Activated T-cell treated with anti-CD3 and anti-CD28 coated beads, Interleukin-2, amount 50 U/mL, for 24 hours (primary cell): ENCODE measurements at regions not wholly inside any gene's neighbourhood (a gene's known extent, or its start where the extent isn't known, plus 50 kb on each side); places are given as distances from the start of the nearest gene placed in this dataset.
"Not testable (repeated sequence)": the region's sequence is repeated elsewhere in the genome, so short reads cannot be mapped to it uniquely, and the experiment has no call there.

Experiments
- DNase-seq: peaks from one replicate; pipeline ENCODE4 v3.0.0-alpha.2; 2020
- H3K27ac Mint-ChIP-seq: 2 replicates; pipeline ENCODE4 v1.8.0; 2020; ENCODE audit warnings: mild to moderate bottlenecking, mixed read lengths
- H3K27me3 Mint-ChIP-seq: 2 replicates; pipeline ENCODE4 v1.8.0; 2020; ENCODE audit warnings: mixed read lengths
- H3K36me3 Mint-ChIP-seq: 2 replicates; pipeline ENCODE4 v1.8.0; 2020; ENCODE audit warnings: low read depth, mixed read lengths
- H3K4me1 Mint-ChIP-seq: 2 replicates; pipeline ENCODE4 v1.8.0; 2020; ENCODE audit warnings: low read depth, mixed read lengths
- H3K4me3 Mint-ChIP-seq: 2 replicates; pipeline ENCODE4 v1.8.0; 2020; ENCODE audit warnings: mild to moderate bottlenecking, moderate library complexity, mixed read lengths
- H3K9me3 Mint-ChIP-seq: 2 replicates; pipeline ENCODE4 v1.8.0; 2020; ENCODE audit warnings: mixed read lengths

DNA sequence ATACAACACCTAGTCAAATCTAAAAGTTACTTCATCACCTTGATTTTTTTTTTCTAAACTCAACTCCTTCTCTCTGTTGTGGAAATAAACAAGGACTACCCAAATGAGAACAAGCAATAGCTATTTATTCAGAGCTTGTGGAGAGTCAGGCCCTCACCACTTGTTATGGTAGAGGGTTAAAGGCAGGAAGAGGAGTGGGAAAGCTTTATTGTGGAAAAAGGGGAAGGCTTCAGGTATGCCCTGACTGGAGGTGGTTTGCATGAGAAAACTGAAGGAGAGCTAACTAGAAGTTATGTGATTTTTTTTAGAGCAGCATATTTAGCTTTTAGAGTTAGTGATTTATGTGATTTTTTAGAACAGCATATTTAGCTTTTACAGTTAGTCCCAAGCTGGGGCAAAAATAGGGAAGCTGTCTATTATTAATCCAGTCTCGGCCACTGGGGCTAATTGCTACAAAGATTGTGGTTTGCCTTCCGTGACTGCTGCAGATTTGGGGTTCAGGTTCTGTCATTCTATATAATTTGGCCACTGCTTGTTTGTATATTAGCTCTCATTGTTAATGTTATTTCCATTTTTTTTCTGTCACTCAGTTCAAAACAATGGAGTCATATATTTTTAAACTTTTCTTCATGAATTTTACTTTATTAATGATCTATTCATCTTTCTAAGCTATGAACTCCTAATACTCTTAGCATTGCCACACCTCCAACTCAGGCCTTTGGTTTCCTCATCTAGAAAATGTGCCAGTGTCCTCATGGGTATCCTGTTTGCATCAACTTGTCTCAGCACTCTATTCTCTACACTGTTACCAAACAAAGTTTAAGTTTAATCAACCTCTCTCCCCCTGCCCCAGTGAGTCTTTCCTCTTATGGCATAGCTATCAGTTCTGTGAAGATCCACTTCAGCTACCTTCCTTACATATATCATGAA, 713.0 kb downstream of the BRINP3 start:
- H3K9me3 Mint-ChIP-seq = peaks cover 20% of the 10 kb centered on the region
- no peaks in the 10 kb centered on the region for H3K36me3 Mint-ChIP-seq
- H3K27me3 Mint-ChIP-seq = no peaks in the 10 kb centered on the region
- H3K4me3 Mint-ChIP-seq = no peak overlapping the region
- no peaks in the 10 kb centered on the region for H3K4me1 Mint-ChIP-seq
- DNase-seq = no peak
- H3K27ac Mint-ChIP-seq = no peak overlapping the region

DNA sequence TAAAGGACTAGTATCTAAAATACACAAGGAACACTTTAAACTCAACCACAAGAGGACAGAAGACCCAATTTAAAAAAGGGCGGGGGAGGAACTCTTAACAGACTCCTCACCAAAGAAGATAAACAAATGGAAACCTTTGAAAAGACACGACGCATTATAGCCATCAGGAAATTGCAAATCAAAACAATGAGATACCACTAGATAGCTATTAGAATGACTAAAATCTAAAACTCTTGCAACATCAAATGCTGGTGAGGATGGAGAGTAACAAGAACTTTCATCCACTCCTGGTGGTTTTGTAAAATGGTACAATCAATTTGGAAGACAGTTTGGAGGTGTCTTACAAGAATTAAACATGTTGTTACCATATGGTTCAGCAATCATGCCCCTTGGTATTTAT, 708.2 kb downstream of the BRINP3 start:
- Mint-ChIP-seq H3K27ac (no peak overlapping the region), H3K27me3 (no peaks in the 10 kb centered on the region), H3K9me3 (peaks cover 18% of the 10 kb centered on the region), H3K4me3 (no peak overlapping the region), H3K4me1 (no peaks in the 10 kb centered on the region), H3K36me3 (no peaks in the 10 kb centered on the region)
- no peak for DNase-seq

GRCh38 chr1:189774721-189775287, 702.9 kb downstream of the BRINP3 start:
- Mint-ChIP-seq H3K36me3 (no peaks in the 10 kb centered on the region), H3K4me3 (no peak overlapping the region), H3K4me1 (no peaks in the 10 kb centered on the region), H3K27me3 (no peaks in the 10 kb centered on the region), H3K9me3 (peaks cover 25% of the 10 kb centered on the region), H3K27ac (no peak overlapping the region)
- no peak for DNase-seq

DNA sequence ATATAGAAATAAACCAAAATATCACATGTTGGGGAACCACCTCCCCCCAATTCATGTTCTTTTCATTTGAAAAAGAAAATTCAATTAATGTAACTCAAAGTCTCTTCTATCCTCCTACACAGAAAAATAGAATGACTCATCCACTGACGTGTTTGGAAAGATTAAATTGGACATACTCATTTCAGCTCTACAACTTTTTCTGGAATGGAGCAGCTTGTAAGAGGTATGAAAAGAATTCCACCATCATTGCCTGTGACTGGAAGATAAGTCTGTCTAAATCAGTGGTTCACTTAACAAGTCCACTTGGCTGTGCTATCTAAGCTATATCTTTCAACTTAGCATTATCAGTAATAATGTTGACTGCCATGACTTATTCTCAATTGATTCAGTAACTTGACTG, 702.3 kb downstream of the BRINP3 start:
- H3K36me3 Mint-ChIP-seq = no peaks in the 10 kb centered on the region
- H3K27me3 Mint-ChIP-seq = no peaks in the 10 kb centered on the region
- H3K27ac Mint-ChIP-seq = no peak overlapping the region
- H3K4me1 Mint-ChIP-seq = no peaks in the 10 kb centered on the region
- H3K9me3 Mint-ChIP-seq = peaks cover 25% of the 10 kb centered on the region
- no peak for DNase-seq
- no peak overlapping the region for H3K4me3 Mint-ChIP-seq

- peaks cover 27% of the 10 kb centered on the region for H3K9me3 Mint-ChIP-seq
- H3K27me3 Mint-ChIP-seq = no peaks in the 10 kb centered on the region
- H3K27ac Mint-ChIP-seq = no peak overlapping the region
- DNase-seq = no peak
- H3K4me3 Mint-ChIP-seq = no peak overlapping the region
- H3K4me1 Mint-ChIP-seq = no peaks in the 10 kb centered on the region
- no peaks in the 10 kb centered on the region for H3K36me3 Mint-ChIP-seq
Observed at GRCh38 chr1:189779034-189779433, 698.6 kb downstream of the BRINP3 start.

DNA sequence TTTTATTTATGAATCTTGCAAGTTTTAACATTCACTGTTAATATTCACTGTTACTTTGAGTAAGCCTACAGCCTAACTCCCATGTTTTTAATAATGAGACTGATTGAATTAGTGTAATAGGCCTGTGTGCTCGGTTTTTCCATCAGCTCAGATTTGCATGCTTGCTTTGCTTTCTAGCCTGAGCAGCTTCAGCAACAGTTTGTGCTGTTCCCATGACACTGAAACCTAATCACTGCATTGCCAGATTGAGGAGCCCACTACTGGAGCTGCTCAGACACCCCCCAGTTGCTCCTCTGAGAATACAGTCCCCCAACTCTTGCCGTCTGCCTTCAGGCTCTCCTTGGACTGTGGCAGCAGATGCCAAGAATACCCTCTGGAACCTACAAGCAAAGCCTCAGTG, 695.4 kb downstream of the BRINP3 start:
- no peaks in the 10 kb centered on the region for H3K4me1 Mint-ChIP-seq
- H3K36me3 Mint-ChIP-seq = no peaks in the 10 kb centered on the region
- no peak overlapping the region for H3K27ac Mint-ChIP-seq
- peaks cover 16% of the 10 kb centered on the region for H3K9me3 Mint-ChIP-seq
- no peak for DNase-seq
- H3K27me3 Mint-ChIP-seq = no peaks in the 10 kb centered on the region
- no peak overlapping the region for H3K4me3 Mint-ChIP-seq

DNA sequence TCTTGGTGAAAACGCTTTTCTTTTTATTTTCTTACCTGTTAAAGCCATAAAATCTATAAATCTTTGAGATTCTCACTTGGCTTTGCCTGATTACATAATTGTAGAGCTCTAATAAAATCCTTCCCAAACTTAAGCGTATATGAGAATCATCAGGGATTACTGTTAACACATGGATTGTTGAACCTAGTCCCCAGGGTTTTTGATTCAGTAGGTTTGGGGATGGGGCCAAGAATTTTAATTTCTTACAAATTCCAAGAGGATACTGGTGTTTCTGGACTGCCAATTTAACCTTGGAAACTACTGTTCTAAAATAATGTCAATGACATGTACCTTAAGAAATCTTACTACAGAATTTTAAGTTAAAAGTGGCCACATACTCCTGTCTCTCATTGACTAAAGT, 694.2 kb downstream of the BRINP3 start:
- Mint-ChIP-seq H3K9me3 (peaks cover 15% of the 10 kb centered on the region), H3K27me3 (no peaks in the 10 kb centered on the region), H3K4me1 (no peaks in the 10 kb centered on the region), H3K4me3 (no peak overlapping the region), H3K36me3 (no peaks in the 10 kb centered on the region), H3K27ac (no peak overlapping the region)
- no peak for DNase-seq

DNA sequence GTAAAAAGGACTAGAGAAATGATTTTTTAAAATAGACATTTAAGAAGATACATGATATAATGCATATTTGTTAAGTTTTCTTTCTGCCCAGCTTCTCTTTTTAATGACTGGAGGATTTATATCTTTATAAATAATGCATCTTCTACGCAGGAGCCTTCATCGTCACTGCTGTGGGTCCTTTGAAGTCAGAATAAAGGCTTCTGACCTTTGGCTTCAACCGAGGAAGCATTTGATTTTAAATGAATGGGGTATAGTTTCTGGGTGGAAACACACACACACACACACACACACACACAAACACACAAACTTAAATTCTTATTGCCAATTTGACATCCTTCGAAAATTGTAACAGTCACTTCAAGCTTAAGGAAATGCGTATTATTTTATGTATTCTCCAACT, 690.9 kb downstream of the BRINP3 start:
- no peak for DNase-seq
- H3K4me3 Mint-ChIP-seq = no peak overlapping the region
- peaks cover 24% of the 10 kb centered on the region for H3K9me3 Mint-ChIP-seq
- H3K4me1 Mint-ChIP-seq = no peaks in the 10 kb centered on the region
- H3K36me3 Mint-ChIP-seq = no peaks in the 10 kb centered on the region
- H3K27me3 Mint-ChIP-seq = no peaks in the 10 kb centered on the region
- H3K27ac Mint-ChIP-seq = no peak overlapping the region

DNA sequence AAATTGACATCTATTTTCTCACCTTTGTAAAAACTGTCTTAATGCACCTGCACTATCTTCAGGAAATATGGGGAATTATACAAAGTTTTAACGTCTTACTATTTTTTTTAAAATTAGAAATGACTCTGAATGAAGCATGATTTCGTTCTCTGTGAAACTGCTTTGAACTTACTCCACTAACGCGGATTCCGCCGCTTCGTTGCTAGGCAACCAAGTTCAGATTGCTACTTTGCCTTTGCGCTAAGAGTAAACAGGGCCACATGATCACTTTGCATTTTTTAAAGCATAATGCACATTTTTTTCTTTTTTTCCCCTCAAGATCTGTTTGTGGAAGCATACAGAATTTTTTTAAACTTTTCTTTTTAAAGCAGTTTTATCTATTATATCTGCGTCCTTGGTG, 690.5 kb downstream of the BRINP3 start:
- Mint-ChIP-seq H3K4me1 (no peaks in the 10 kb centered on the region), H3K9me3 (peaks cover 22% of the 10 kb centered on the region), H3K36me3 (no peaks in the 10 kb centered on the region), H3K27ac (no peak overlapping the region), H3K27me3 (no peaks in the 10 kb centered on the region), H3K4me3 (no peak overlapping the region)
- no peak for DNase-seq

DNA sequence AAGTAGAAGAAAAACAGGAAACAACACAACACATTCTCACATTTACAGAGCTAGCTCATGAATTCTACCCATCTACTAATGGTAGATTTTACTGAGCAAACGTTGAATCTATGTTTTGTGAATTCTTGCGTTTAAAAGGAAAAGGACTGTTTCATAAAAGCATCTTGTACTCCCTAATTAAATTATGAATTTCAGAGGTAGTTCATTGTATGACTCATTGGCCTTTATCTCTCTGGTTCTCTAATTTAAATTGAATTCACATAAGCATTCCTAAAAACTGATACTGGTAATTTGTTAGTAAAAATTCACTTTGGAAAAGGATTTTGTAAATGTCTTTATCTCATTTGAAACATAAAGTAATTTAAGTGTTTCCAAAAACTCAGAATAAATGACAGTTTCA, 687.3 kb downstream of the BRINP3 start:
- no peak for DNase-seq
- H3K36me3 Mint-ChIP-seq = no peaks in the 10 kb centered on the region
- no peaks in the 10 kb centered on the region for H3K4me1 Mint-ChIP-seq
- peaks cover 26% of the 10 kb centered on the region for H3K9me3 Mint-ChIP-seq
- no peak overlapping the region for H3K27ac Mint-ChIP-seq
- H3K4me3 Mint-ChIP-seq = no peak overlapping the region
- no peaks in the 10 kb centered on the region for H3K27me3 Mint-ChIP-seq

DNA sequence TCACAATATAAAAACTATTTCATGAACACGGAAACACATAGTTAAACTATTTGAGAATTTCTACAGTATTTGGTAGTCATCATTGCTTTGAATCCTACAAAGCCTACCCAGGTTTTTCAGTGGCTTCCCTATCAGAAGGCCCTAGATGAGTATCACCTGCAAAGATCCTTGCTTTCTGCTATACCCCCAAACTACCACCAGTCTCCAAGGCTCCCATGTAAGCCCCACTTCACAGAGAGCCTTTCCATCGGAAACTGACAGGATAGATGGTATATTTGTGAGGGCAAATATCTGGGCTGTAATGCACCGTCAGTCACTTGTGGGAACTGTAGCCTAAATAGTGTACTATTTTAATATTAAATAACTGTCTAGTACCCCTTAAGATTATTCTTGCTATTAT, 674.3 kb downstream of the BRINP3 start:
- Mint-ChIP-seq H3K4me3 (no peak overlapping the region), H3K27me3 (no peaks in the 10 kb centered on the region), H3K27ac (no peak overlapping the region), H3K4me1 (no peaks in the 10 kb centered on the region), H3K9me3 (peaks cover 18% of the 10 kb centered on the region), H3K36me3 (no peaks in the 10 kb centered on the region)
- DNase-seq = no peak

GRCh38 chr1:189804352-189804751, 673.3 kb downstream of the BRINP3 start:
- Mint-ChIP-seq H3K27ac (no peak overlapping the region), H3K9me3 (peaks cover 13% of the 10 kb centered on the region), H3K4me1 (no peaks in the 10 kb centered on the region), H3K27me3 (no peaks in the 10 kb centered on the region), H3K4me3 (no peak overlapping the region), H3K36me3 (no peaks in the 10 kb centered on the region)
- DNase-seq = no peak

- no peak for DNase-seq
- Mint-ChIP-seq H3K27ac (no peak overlapping the region), H3K9me3 (peaks cover 10% of the 10 kb centered on the region), H3K4me3 (no peak overlapping the region), H3K4me1 (no peaks in the 10 kb centered on the region), H3K27me3 (no peaks in the 10 kb centered on the region), H3K36me3 (no peaks in the 10 kb centered on the region)
Observed at GRCh38 chr1:189805735-189806134, 671.9 kb downstream of the BRINP3 start.

DNA sequence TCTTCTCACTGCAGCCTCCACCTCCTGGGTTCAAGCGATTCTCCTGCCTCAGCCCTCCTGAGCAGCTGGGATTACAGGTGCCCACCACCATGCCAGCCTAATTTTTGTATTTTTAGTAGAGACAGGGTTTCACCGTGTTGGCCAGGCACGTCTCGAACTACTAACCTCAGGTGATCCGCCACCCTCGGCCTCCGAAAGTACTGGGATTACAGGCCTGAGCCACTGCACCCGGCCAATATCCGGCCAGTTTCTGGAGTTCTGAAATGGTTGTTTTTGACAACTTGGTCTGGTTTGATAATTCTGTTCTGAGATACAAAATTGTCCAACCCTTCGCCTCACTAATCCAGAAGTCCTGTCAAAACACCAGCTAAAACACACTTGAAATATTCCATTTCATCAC, 667.0 kb downstream of the BRINP3 start:
- not testable (repeated sequence) for H3K9me3 Mint-ChIP-seq, H3K27me3 Mint-ChIP-seq, H3K4me3 Mint-ChIP-seq, H3K36me3 Mint-ChIP-seq, H3K4me1 Mint-ChIP-seq, DNase-seq, H3K27ac Mint-ChIP-seq

DNA sequence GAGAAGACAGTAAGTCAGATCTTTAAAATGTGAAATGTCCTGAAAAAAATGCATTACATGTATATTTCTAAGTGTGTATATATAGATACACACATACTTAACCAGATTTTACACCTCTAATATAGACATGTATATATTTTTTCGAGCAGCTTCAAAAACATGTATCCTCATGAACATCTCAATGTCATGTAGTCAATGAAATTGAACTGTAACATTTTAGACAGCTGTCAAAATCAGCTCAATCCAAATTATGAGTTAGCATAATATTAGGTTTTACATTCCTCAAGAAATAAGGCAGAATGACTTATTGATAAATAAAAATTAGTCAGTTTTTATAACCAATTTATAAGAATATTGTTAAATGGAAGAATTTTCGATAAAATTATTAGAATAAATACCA, 665.7 kb downstream of the BRINP3 start:
- Mint-ChIP-seq H3K4me1 (no peaks in the 10 kb centered on the region), H3K27me3 (no peaks in the 10 kb centered on the region)

More for the DNA sequence above, 665.7 kb downstream of the BRINP3 start:
- no peak for DNase-seq
- no peaks in the 10 kb centered on the region for H3K9me3 Mint-ChIP-seq
- no peak overlapping the region for H3K27ac Mint-ChIP-seq
- H3K4me3 Mint-ChIP-seq = no peak overlapping the region
- no peaks in the 10 kb centered on the region for H3K36me3 Mint-ChIP-seq
